ENCODE measurements at regions not wholly inside any gene's neighbourhood (a gene's known extent, or its start where the extent isn't known, plus 50 kb on each side); places are given as distances from the start of the nearest gene placed in this dataset.
"Not testable (repeated sequence)": the region's sequence is repeated elsewhere in the genome, so short reads cannot be mapped to it uniquely, and the experiment has no call there.

- no peak for DNase-seq
Observed at GRCh38 chr10:94088926-94089381, 95.2 kb downstream of the PLCE1 start.

DNA sequence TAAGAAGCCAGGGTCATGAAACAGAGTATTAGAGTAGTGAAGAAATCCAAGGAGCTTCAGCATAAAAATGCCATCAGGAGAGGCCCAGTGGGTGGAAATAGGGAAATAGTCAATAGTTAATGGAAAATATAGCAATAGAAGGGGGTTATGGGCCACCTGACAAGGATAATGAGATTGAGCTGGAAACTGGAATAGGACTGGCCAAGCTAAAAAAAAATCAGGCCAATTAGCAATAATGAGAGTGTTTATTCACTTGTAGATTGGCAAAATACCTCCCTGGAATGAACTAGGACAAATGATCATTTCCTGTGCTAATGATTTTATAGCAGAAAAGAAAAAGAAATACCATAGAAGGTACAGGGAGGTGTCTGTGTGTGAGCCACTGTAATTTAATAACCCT, 97.9 kb downstream of the PLCE1 start:
- DNase-seq, result no peak

GRCh38 chr10:94092848-94093247, 99.1 kb downstream of the PLCE1 start:
- no peak for DNase-seq

DNA sequence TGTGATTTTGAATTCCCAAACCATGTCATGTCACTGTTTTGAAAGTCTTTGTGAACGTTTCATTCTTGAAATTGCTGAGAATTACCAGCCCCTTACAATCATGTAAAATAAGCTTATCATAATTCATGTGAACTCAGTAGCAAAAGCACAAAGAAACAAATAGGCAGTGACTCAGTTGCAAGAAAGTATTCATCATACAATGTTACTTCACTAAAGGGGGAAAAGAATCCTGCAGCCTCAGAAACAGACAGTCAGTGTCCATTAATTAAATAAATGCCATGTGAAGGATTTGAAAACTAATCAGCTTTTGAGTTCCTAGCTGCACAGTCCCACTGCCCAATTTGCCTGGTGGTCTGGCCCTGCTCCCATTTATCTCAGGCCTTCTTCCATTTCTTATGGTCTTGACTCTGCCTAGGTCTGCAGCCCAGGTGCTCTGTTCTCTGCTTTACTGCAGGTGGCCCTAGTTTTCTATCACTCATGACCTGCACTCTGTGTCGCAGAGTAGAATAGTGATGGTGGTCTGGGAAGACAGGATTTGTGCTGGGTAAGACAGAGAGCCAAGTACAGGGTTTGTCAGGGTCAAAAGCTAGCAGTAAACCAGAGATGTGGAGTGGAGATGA, 99.7 kb downstream of the PLCE1 start:
- no peak for DNase-seq

- no peak for DNase-seq
Observed at GRCh38 chr10:94094540-94094939, 100.8 kb downstream of the PLCE1 start.

- no peak for DNase-seq
Observed at GRCh38 chr10:94097656-94098055, 103.9 kb downstream of the PLCE1 start.

GRCh38 chr10:94098896-94099295, 105.2 kb downstream of the PLCE1 start:
- no peak for DNase-seq

- DNase-seq, result no peak
Observed at GRCh38 chr10:94101894-94102293, 108.2 kb downstream of the PLCE1 start.

- DNase-seq, result no peak
Observed at GRCh38 chr10:94102436-94102835, 108.7 kb downstream of the PLCE1 start.

DNA sequence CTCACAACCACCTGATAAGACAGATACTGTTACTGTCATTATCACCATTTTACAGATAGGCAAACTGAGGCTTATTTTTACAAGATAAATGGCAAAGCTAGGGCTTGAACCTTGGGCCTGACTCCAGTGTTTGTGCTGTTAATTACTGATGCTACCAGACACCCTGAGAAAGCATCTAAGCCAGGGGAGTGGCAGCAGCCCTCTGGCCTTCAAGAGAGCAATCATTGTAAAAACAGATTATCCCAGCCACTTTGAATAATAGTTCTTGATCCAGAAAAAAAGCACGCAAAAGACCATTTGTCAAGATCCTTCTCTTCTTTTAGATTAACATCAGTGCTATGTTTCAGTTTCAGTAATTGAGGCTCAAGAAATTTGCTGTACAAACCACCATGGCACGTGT, 109.5 kb downstream of the PLCE1 start:
- no peak for DNase-seq

GRCh38 chr10:94103801-94104221, 110.1 kb downstream of the PLCE1 start:
- DNase-seq, result peak; percentile 62

DNA sequence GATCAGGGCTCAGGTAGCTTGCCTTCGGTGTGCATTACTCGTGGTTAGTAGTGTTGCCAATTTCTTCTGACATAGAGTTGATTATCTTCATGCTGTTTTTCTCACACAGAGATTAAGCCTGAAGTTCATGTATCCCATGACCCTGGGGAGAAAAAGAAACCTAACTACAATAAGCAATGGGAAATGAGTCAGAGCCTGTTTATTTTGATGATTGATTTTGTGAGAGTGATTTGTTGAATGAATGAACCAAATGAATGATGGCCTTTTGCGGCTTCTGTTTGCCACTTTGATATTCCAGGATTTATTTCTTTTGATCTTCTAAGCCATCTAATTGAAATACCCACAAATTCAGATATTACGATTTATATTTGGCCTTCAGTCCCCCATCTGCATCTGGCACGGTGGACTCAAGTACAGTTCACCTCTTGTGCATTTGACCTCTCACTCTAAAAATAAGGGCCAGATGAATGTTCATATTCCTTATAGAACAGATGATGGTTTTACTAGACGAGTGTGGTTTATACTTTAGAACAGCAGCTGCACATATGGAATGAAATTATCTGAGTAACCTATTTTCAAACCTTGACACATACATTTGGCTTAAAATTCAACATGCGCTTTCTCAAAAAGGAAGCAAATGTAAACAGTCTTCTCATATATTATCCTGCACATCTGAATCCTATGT, 110.7 kb downstream of the PLCE1 start:
- DNase-seq, result no peak

DNA sequence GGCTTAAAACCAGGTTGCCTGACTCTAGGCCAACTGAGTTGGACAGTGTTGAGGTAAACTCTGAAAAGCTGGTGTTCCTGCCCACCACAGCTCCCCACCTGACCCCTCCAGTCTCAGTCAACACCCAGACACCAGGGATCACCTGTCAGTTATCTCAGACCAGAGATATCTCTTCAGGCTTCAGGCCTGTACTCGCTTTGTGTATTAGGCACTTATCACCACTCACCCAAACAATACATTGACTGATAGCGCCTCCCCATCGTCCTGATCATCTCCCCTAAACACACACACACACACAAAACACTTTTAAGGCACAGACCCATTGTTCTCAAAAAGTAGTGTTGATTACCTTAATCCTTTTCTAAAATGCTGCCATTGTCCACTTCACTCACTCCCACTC, 111.5 kb downstream of the PLCE1 start:
- DNase-seq, result no peak

DNA sequence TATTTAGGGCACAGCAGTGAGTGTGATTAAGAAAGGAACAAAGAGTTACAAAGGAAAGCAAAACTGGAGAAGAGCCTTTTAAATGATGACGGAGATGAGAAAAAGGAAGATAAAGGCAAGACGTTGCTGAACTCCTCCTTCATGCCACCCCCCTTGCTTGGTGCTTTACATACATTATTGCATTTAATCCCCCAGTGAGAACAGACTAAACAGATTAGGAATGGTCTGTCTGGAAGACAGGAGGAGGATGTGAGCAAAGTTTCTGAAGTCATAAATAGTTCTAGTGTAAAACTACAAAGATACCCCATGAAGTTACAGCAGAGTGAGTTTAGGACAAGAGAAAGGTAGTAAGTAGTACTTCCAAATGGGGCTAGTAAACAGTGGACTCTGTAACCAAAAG, 113.5 kb downstream of the PLCE1 start:
- DNase-seq, result no peak

DNA sequence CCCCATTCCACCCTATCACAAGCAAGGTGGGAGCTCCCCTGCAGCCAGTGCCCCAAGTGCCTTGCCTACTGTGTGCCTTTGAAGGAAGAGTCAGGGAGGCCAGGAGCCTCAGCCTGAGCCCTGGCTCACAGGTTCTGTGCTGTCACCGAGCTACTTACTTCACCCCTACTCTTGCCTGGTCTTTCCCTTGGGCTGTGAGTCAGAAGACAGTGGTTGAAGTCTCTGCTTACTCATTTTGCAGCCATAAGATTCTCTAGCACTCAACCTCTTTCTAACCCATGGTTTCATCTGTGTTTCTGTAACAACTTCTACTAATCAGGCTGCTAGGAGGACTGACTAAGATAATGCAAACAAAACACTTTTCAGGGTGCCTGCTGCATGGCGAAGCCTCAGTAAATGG, 114.5 kb downstream of the PLCE1 start:
- DNase-seq, result no peak

DNA sequence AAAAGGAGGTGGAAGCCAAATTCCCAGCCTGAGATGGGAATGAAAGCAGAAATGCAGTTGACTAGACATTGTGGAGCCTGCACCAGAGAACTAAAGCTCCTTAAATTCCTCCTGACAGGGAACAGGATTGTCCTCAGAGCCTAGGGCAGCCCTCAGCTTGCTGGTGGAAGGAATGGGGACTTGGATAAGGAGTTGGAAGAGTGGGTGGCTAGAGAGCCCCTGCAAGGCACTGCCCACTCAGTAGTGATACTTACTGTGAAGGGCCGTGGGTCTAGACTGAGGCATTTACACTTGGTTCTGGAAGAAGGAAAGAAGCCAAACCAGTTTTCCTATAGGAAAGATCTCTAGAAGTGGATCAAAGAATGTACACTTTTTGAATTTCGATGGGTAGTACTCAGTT, 117.6 kb downstream of the PLCE1 start:
- DNase-seq, result no peak

GRCh38 chr10:94112321-94112720, 118.6 kb downstream of the PLCE1 start:
- no peak for DNase-seq

- no peak for DNase-seq
Observed at GRCh38 chr10:94115725-94116124, 122.0 kb downstream of the PLCE1 start.

DNA sequence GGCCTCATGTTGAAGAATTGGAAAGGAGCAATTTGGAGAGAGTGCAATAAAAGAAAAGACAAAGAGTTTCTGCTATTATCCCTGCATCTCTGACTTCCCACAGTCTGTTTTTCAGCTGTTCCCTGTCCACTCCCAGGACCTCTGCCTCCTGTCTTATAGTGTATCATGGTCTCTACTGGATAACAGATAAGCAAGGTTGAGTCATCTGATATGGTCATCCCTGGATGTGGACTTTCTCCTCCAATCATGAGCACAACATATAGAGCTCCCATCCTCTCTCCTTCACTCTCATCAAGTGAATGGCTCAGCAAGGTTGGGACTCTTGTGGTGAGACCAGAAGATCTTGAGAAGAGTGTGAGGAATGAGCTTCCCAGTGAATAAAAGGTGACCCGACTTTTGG, 123.1 kb downstream of the PLCE1 start:
- DNase-seq, result no peak

DNA sequence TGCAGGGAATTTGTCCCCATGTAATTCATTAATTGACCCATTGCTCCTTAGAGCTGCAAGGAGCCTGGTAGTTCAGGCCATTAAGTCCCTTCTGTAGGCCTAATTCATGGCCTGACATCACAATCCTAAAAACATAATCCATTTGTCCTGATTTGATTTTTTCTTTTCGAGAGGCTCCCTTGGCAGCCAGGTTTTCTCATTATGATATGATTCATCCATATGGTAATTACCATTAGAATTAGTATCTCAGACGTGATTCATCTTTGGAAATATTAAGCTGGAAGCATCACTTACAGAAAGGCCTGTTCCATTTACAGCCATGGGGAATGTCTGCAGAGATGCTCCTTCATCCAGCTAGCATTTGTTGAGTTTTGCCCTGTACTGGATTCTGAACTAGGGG, 128.5 kb downstream of the PLCE1 start:
- DNase-seq, result no peak

DNA sequence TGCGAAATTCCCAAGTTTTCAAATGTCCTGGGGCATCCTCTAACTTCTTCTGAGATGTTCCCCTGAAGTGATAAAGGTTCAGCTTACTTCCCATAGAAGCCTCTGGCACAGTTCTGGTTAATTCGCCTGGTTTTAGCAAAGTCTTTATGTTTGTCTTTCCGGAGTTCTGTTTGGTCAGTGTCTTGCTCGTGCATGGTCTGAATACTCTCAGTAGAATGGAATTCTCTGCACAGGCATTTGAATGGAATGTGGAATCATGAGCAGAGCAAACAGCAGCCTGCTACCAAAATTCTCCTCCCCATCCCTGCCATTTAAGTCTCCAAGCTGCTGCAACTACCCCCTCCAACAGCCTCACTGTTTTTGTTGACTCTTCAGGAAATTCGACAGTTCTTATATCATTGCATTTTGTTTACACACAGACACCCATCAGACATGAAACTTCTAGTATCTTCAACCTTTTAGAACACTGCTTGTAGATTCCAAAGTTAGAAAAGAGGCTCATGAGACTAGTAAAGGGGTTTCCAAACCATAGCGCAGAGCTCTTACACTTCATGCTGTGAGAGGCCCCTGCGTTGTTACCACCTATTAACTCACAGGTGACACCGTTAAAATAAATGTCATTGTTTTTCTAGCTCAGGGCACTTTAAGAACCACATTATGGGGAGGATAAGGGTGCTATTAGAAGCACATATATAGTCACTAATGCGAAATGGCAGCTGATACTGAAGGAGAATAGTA, 129.7 kb downstream of the PLCE1 start:
- no peak for DNase-seq

- DNase-seq, result not testable (repeated sequence)
Observed at GRCh38 chr10:94124147-94124546, 130.4 kb downstream of the PLCE1 start.

- DNase-seq, result not testable (repeated sequence)
Observed at GRCh38 chr10:94125268-94125667, 131.5 kb downstream of the PLCE1 start.

- DNase-seq, result no peak
Observed at GRCh38 chr10:94125856-94126255, 132.1 kb downstream of the PLCE1 start.
